Cardiac fibroblast (primary cell): ENCODE measurements at regions not wholly inside any gene's neighbourhood (a gene's known extent, or its start where the extent isn't known, plus 50 kb on each side); places are given as distances from the start of the nearest gene placed in this dataset.

Experiments used
- DNase-seq, 2 donors: peaks; one replicate each; pipeline versions ENCODE4 v3.0.0 to v3.0.0-alpha.2; 2010; ENCODE audit warnings: low read depth in 2 of 2
- H3K4me3 ChIP-seq, 2 donors: replicated peaks in 1 of 2; 1 replicate in 1 of 2; 2 replicates in 1 of 2; pipeline ENCODE4 v1.5.1; 2011; ENCODE audit warnings: low read depth in 2 of 2, low read length in 2 of 2, mild to moderate bottlenecking in 2 of 2, moderate library complexity in 1 of 2
- CTCF ChIP-seq: IDR thresholded peaks from one replicate; pipeline ENCODE4 v1.5.1; 2011; ENCODE audit warnings: low read depth, mild to moderate bottlenecking, low read length, inconsistent platforms

GRCh38 chr18:67742525-67742924 is 226.0 kb upstream of the DSEL start:
- H3K4me3 ChIP-seq, result no peak overlapping the region
- no peak for DNase-seq
- no peak for TF ChIP-seq CTCF

GRCh38 chr18:67735506-67735905 is 219.0 kb upstream of the DSEL start:
- DNase-seq, result no peak
- no peak for TF ChIP-seq CTCF

GRCh38 chr18:67733088-67733487 is 216.6 kb upstream of the DSEL start:
- DNase-seq, result peak; percentile 37 to 91
- no peak overlapping the region for H3K4me3 ChIP-seq
- no peak for TF ChIP-seq CTCF

More at GRCh38 chr18:67735506-67735905, 219.0 kb upstream of the DSEL start:
- H3K4me3 ChIP-seq, result no peak overlapping the region

GRCh38 chr18:67731851-67732250 is 215.3 kb upstream of the DSEL start:
- no peak for TF ChIP-seq CTCF

GRCh38 chr18:67730886-67731285 is 214.4 kb upstream of the DSEL start:
- DNase-seq, result peak; percentile 15 to 92
- H3K4me3 ChIP-seq, result no peak overlapping the region
- TF ChIP-seq CTCF, result no peak

More at GRCh38 chr18:67731851-67732250, 215.3 kb upstream of the DSEL start:
- H3K4me3 ChIP-seq, result no peak overlapping the region
- peak in 1 of 2 donors; percentile 69 for DNase-seq

GRCh38 chr18:67728364-67728763 is 211.8 kb upstream of the DSEL start:
- no peak for DNase-seq
- H3K4me3 ChIP-seq, result no peak overlapping the region
- TF ChIP-seq CTCF, result no peak

- DNase-seq, result no peak
- TF ChIP-seq CTCF, result no peak
Observed at GRCh38 chr18:67726882-67727281, 210.4 kb upstream of the DSEL start.

More at GRCh38 chr18:67726882-67727281, 210.4 kb upstream of the DSEL start:
- H3K4me3 ChIP-seq, result no peak overlapping the region
